K562 (cell line): ENCODE measurements at regions not wholly inside any gene's neighbourhood (a gene's known extent, or its start where the extent isn't known, plus 50 kb on each side); places are given as distances from the start of the nearest gene placed in this dataset.

ENCODE experiments used
- ATAC-seq: fragments of 200-7000 bp; cut with Tn5 transposase; 3 replicates; pipeline ENCODE4 v1.9.1; 2020; ENCODE audit warnings: moderate library complexity
- BruUV-seq: library from RNA; stranded (reverse); fragments of 400-500 nt; replicated peaks from 2 replicates; lab custom pipeline; 2021; lab: Mats Ljungman, UMichigan
- CTCF ChIA-PET: fragments of 300-600 bp; formaldehyde crosslinking; extraction: SDS; loops from one replicate; lab custom pipeline; 2021; ENCODE audit warnings: low intra/inter-chr PET ratio; lab: Yijun Ruan, JAX
- POLR2A ChIA-PET: fragments of 300-600, 350-650 bp; sonication (Branson Sonifier 250); formaldehyde crosslinking; extraction: SDS; loops from one replicate; lab custom pipeline; 2021; ENCODE audit warnings: antibody characterized with exemption, inconsistent platforms; lab: Yijun Ruan, JAX
- DNase-seq, 4 experiments: peaks; one replicate each; pipeline versions ENCODE4 v3.0.0 to v3.0.0-alpha.2; 2011 to 2018; ENCODE audit warnings: low spot score in 3 of 4, mixed read lengths in 3 of 4; ENCODE audit errors: extremely low read depth in 1 of 4
- FAIRE-seq: peaks from 2 replicates; lab custom pipeline; 2011; peaks lifted over from hg19 to GRCh38; lab: Jason Lieb, UNC
- H2AFZ ChIP-seq: 2 replicates; pipeline ENCODE4 v1.6.0; 2011; ENCODE audit warnings: low read depth, low read length, control low read depth, inconsistent platforms
- H3K27ac ChIP-seq: fragments of 200-600 bp; 3 replicates; pipeline ENCODE4 v1.8.0; 2011; ENCODE audit warnings: low read depth, mild to moderate bottlenecking, control low read depth, inconsistent platforms, low read length, moderate library complexity, mixed read lengths; ENCODE audit errors: extremely low read depth
- H3K27me3 ChIP-seq, 2 experiments: fragments of 300-600 bp in 1 of 2; 2 replicates in 1 of 2; 3 replicates in 1 of 2; pipeline versions ENCODE4 v1.6.0 to v1.8.0; 2011; ENCODE audit warnings: inconsistent platforms in 2 of 2, low read length in 2 of 2, mild to moderate bottlenecking in 1 of 2, mixed read lengths in 1 of 2, moderate library complexity in 1 of 2; ENCODE audit not compliant: control insufficient read depth in 2 of 2, insufficient read depth in 2 of 2
- H3K36me3 ChIP-seq: fragments of 300-600 bp; 3 replicates; pipeline ENCODE4 v1.8.0; 2011; ENCODE audit warnings: mild to moderate bottlenecking, low read length, inconsistent platforms; ENCODE audit not compliant: control insufficient read depth, insufficient read depth
- H3K4me1 ChIP-seq, 2 experiments: fragments of 200-600 bp in 1 of 2; replicated peaks in 1 of 2; 2 replicates in 1 of 2; 3 replicates in 1 of 2; pipeline versions ENCODE4 v1.5.1 to v1.8.0; 2011; ENCODE audit warnings: inconsistent platforms in 2 of 2, low read length in 2 of 2, mild to moderate bottlenecking in 1 of 2, mixed read lengths in 1 of 2, moderate library complexity in 1 of 2; ENCODE audit not compliant: control insufficient read depth in 2 of 2, insufficient read depth in 2 of 2
- H3K4me2 ChIP-seq: 2 replicates; pipeline ENCODE4 v1.6.1; 2011; ENCODE audit warnings: low read length, control low read depth, inconsistent platforms, mixed read lengths; ENCODE audit not compliant: insufficient read depth
- H3K4me3 ChIP-seq: fragments of 200-600 bp; sonication (generic), shearing (Covaris generic); 2 replicates; pipeline ENCODE4 v1.5.1; 2016; ENCODE audit warnings: control low read depth, inconsistent platforms
- H3K79me2 ChIP-seq: fragments of 200-600 bp; 3 replicates; pipeline ENCODE4 v1.8.0; 2011; ENCODE audit warnings: low read length, inconsistent platforms; ENCODE audit not compliant: control insufficient read depth, insufficient read depth
- H3K9ac ChIP-seq, 2 experiments: 2 replicates each; pipeline versions ENCODE4 v1.6.0 to v1.6.1; 2011; ENCODE audit warnings: low read depth in 2 of 2, low read length in 2 of 2, control low read depth in 1 of 2, inconsistent platforms in 1 of 2, mild to moderate bottlenecking in 1 of 2, mixed read lengths in 1 of 2; ENCODE audit not compliant: insufficient read depth in 1 of 2
- H3K9me1 ChIP-seq: one replicate; pipeline ENCODE4 v1.6.0; 2011; ENCODE audit warnings: inconsistent platforms, mild to moderate bottlenecking, low read length, moderate library complexity; ENCODE audit not compliant: control insufficient read depth, insufficient read depth
- H3K9me3 ChIP-seq: replicated peaks from 2 replicates; pipeline ENCODE4 v1.5.1; 2011; ENCODE audit warnings: low read depth, low read length, inconsistent platforms; ENCODE audit not compliant: control insufficient read depth, insufficient read depth
- H4K20me1 ChIP-seq: replicated peaks from 2 replicates; pipeline ENCODE4 v1.6.1; 2011; ENCODE audit warnings: low read length, inconsistent platforms, mixed read lengths; ENCODE audit not compliant: control insufficient read depth, insufficient read depth
- BACH1 ChIP-seq: fragments of 200-800 bp; sonication (Bioruptor generic); IDR thresholded peaks from 2 replicates; pipeline ENCODE4 v1.6.1; 2016; ENCODE audit warnings: missing genetic modification characterization, missing compliant biosample characterization
- DIDO1 ChIP-seq: fragments of 450-650 bp; IDR thresholded peaks from 2 replicates; pipeline ENCODE4 v1.6.1; 2016; ENCODE audit warnings: low read depth, missing biosample characterization, missing genetic modification characterization
- EWSR1 ChIP-seq: fragments of 450-650 bp; IDR thresholded peaks from 2 replicates; pipeline ENCODE4 v1.6.1; 2018; ENCODE audit warnings: borderline replicate concordance, mild to moderate bottlenecking, low read depth, moderate library complexity; ENCODE audit not compliant: partially characterized antibody
- HEY1 ChIP-seq: fragments of 250-450 bp; sonication (Bioruptor Pico); IDR thresholded peaks from 2 replicates; pipeline ENCODE4 v1.5.0; 2020; ENCODE audit warnings: mild to moderate bottlenecking, moderate library complexity, borderline replicate concordance
- HLTF ChIP-seq: fragments of 450-650 bp; IDR thresholded peaks from 2 replicates; pipeline ENCODE4 v1.6.1; 2016
- IFI16 ChIP-seq: fragments of 250-450 bp; sonication (Bioruptor Pico); IDR thresholded peaks from 2 replicates; pipeline ENCODE4 v2.1.2; 2022; ENCODE audit warnings: mild to moderate bottlenecking, inconsistent platforms
- KAT8 ChIP-seq: fragments of 450-650 bp; IDR thresholded peaks from 2 replicates; pipeline ENCODE4 v1.6.1; 2016; ENCODE audit warnings: low read depth, mild to moderate bottlenecking
- LCOR ChIP-seq: sonication (generic); formaldehyde crosslinking; IDR thresholded peaks from 2 replicates; pipeline ENCODE4 v1.8.0; 2022; ENCODE audit warnings: mild to moderate bottlenecking, missing genetic modification reagents
- MBD2 ChIP-seq: sonication (generic); IDR thresholded peaks from 2 replicates; pipeline ENCODE4 v1.6.1; 2016; ENCODE audit warnings: low read depth, borderline replicate concordance
- NBN ChIP-seq: fragments of 450-650 bp; IDR thresholded peaks from 2 replicates; pipeline ENCODE4 v1.6.1; 2016; ENCODE audit warnings: low read depth, mild to moderate bottlenecking
- NR4A1 ChIP-seq, 2 experiments: fragments of 250-450 bp in 1 of 2; fragments of 450-650 bp in 1 of 2; sonication (Bioruptor Pico) in 1 of 2; IDR thresholded peaks; 2 replicates each; pipeline versions ENCODE4 v1.4.0 to v1.6.1; 2016 to 2020; ENCODE audit warnings: mild to moderate bottlenecking in 2 of 2, missing compliant biosample characterization in 1 of 2, missing genetic modification characterization in 1 of 2, moderate library complexity in 1 of 2
- ZFP36 ChIP-seq: fragments of 150-350 bp; IDR thresholded peaks from 2 replicates; pipeline ENCODE4 v1.6.1; 2018; ENCODE audit warnings: low read length, low read depth; ENCODE audit not compliant: partially characterized antibody
- ZNF133 ChIP-seq: fragments of 250-450 bp; sonication (Bioruptor Pico); IDR thresholded peaks from 2 replicates; pipeline ENCODE4 v1.4.0; 2020; ENCODE audit warnings: mild to moderate bottlenecking
- ZNF165 ChIP-seq: fragments of 250-450 bp; sonication (Bioruptor Pico); IDR thresholded peaks from 2 replicates; pipeline ENCODE4 v1.4.0; 2020; ENCODE audit warnings: borderline replicate concordance
- ZNF589 ChIP-seq: fragments of 200-800 bp; sonication (Bioruptor generic); IDR thresholded peaks from 2 replicates; pipeline ENCODE4 v1.6.1; 2016; ENCODE audit warnings: low read depth, missing genetic modification characterization, missing compliant biosample characterization
- WGBS: fragments of 100-300 bp; shearing (Covaris generic); methylation state at CpG from one replicate; pipeline ENCODE4 v1.1.6; 2016; ENCODE audit warnings: low coverage, mixed read lengths; ENCODE audit not compliant: insufficient coverage; ENCODE audit errors: missing lambda C conversion rate; 5-methylcytosine and 5-hydroxymethylcytosine counted together
- in situ Hi-C: fragments of 300-500 bp; cut with MboI; formaldehyde crosslinking; loops from 4 replicates; pipeline ENCODE4 v1.15.0; 2018; ENCODE audit warnings: inconsistent platforms, mixed read lengths
- intact Hi-C: fragments of 100-400 bp; cut with micrococcal nuclease; formaldehyde crosslinking; loops from 2 replicates; pipeline ENCODE4 v1.14.2; 2022
- TF ChIP-seq, protein P1 (sequence below): sonication (generic); formaldehyde crosslinking; IDR thresholded peaks from 2 replicates; pipeline ENCODE4 v1.8.0; 2023; ENCODE audit warnings: mild to moderate bottlenecking, missing genetic modification reagents
- TF ChIP-seq, protein P2 (sequence below): fragments of 250-450 bp; sonication (Bioruptor Pico); IDR thresholded peaks from 2 replicates; pipeline ENCODE4 v1.5.0; 2021; ENCODE audit warnings: mild to moderate bottlenecking, borderline replicate concordance

DNA sequence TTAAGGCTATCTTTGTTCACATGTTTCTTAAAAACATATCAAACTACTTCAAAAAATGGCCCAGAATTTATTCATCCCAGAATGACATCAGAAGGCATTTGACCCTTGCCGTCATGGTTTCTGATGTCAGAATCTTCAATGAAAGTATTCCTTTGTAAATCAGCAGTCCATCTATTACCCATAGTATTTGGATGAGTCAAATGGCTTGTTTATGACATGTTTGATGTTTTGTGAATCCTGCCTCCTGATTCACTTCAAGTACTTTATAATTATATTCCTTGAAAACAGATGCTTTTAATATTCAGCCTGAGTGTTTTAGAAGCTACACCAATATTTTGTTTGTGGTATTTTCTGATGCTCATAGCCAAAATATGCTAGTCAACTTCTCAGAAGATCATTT is 200.8 kb upstream of the MEF2C start:
- TF ChIP-seq BACH1 (tag), result no peak
- no peak for TF ChIP-seq KAT8
- TF ChIP-seq ZFP36, result no peak
- no peak for TF ChIP-seq ZNF133 (CRISPR knock-in tag)
- TF ChIP-seq, protein P1, sequence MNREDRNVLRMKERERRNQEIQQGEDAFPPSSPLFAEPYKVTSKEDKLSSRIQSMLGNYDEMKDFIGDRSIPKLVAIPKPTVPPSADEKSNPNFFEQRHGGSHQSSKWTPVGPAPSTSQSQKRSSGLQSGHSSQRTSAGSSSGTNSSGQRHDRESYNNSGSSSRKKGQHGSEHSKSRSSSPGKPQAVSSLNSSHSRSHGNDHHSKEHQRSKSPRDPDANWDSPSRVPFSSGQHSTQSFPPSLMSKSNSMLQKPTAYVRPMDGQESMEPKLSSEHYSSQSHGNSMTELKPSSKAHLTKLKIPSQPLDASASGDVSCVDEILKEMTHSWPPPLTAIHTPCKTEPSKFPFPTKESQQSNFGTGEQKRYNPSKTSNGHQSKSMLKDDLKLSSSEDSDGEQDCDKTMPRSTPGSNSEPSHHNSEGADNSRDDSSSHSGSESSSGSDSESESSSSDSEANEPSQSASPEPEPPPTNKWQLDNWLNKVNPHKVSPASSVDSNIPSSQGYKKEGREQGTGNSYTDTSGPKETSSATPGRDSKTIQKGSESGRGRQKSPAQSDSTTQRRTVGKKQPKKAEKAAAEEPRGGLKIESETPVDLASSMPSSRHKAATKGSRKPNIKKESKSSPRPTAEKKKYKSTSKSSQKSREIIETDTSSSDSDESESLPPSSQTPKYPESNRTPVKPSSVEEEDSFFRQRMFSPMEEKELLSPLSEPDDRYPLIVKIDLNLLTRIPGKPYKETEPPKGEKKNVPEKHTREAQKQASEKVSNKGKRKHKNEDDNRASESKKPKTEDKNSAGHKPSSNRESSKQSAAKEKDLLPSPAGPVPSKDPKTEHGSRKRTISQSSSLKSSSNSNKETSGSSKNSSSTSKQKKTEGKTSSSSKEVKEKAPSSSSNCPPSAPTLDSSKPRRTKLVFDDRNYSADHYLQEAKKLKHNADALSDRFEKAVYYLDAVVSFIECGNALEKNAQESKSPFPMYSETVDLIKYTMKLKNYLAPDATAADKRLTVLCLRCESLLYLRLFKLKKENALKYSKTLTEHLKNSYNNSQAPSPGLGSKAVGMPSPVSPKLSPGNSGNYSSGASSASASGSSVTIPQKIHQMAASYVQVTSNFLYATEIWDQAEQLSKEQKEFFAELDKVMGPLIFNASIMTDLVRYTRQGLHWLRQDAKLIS (CRISPR knock-in tag), result no peak
- no peak for TF ChIP-seq NR4A1 (CRISPR knock-in tag; IDR thresholded peaks at IDR 0.05)
- TF ChIP-seq NR4A1 (tag; IDR thresholded peaks at IDR 0.05), result no peak
- TF ChIP-seq IFI16 (CRISPR knock-in tag), result no peak
- TF ChIP-seq, protein P2, sequence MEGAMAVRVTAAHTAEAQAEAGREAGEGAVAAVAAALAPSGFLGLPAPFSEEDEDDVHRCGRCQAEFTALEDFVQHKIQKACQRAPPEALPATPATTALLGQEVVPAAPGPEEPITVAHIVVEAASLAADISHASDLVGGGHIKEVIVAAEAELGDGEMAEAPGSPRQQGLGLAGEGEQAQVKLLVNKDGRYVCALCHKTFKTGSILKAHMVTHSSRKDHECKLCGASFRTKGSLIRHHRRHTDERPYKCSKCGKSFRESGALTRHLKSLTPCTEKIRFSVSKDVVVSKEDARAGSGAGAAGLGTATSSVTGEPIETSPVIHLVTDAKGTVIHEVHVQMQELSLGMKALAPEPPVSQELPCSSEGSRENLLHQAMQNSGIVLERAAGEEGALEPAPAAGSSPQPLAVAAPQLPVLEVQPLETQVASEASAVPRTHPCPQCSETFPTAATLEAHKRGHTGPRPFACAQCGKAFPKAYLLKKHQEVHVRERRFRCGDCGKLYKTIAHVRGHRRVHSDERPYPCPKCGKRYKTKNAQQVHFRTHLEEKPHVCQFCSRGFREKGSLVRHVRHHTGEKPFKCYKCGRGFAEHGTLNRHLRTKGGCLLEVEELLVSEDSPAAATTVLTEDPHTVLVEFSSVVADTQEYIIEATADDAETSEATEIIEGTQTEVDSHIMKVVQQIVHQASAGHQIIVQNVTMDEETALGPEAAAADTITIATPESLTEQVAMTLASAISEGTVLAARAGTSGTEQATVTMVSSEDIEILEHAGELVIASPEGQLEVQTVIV (CRISPR knock-in tag), result no peak
- TF ChIP-seq HEY1, result no peak
- no peak for TF ChIP-seq ZNF589
- TF ChIP-seq HLTF, result no peak
- TF ChIP-seq DIDO1 (tag), result no peak
- no peak for TF ChIP-seq ZNF165 (CRISPR knock-in tag)
- TF ChIP-seq NBN, result no peak
- TF ChIP-seq EWSR1, result no peak
- TF ChIP-seq MBD2, result no peak
- no peak for TF ChIP-seq LCOR (CRISPR knock-in tag)
- Histone ChIP-seq H3K27ac (no peak overlapping the region), H4K20me1 (no peaks in the 10 kb centered on the region), H3K9ac (no peak overlapping the region), H3K9me1 (no peaks in the 10 kb centered on the region), H3K4me3 (no peak overlapping the region), H3K36me3 (no peaks in the 10 kb centered on the region), H3K79me2 (no peaks in the 10 kb centered on the region), H3K4me2 (no peak overlapping the region), H3K27me3 (no peaks in the 10 kb centered on the region), H3K4me1 (peaks cover 0 to 2% of the 10 kb centered on the region in 2 experiments; a peak in 1 of 5 replicates), H3K9me3 (no peaks in the 10 kb centered on the region), H2AFZ (peak overlapping the region; percentile 39; the same call in 1 of the 2 replicates)
- DNase-seq (no peak), ATAC-seq (no peak), FAIRE-seq (peak; percentile 56)
- CTCF ChIA-PET, result no interaction called here
- POLR2A ChIA-PET, result no interaction called here
- BruUV-seq, result no TSS peak
- in situ Hi-C loops, result no loop called here
- WGBS, result 63% methylated on average over 1 of the region's 1 CpG
- intact Hi-C loops, result no loop called here
